SK-N-SH (cell line): ENCODE measurements at regions not wholly inside any gene's neighbourhood (a gene's known extent, or its start where the extent isn't known, plus 50 kb on each side); places are given as distances from the start of the nearest gene placed in this dataset.

Experiments
- EP300 ChIP-seq, 2 experiments: IDR thresholded peaks; 2 replicates each; pipeline versions ENCODE4 v1.4.0 to v1.6.1; 2012; ENCODE audit warnings: borderline replicate concordance in 1 of 2, low read depth in 1 of 2, low read length in 1 of 2
- EZH2phosphoT487 ChIP-seq: fragments of 200-600 bp; sonication (generic); IDR thresholded peaks from 2 replicates; pipeline ENCODE4 v1.6.1; 2017; ENCODE audit warnings: low read depth, mixed run types, mild to moderate bottlenecking, antibody characterized with exemption, moderate library complexity, borderline replicate concordance
- POLR2AphosphoS5 ChIP-seq: IDR thresholded peaks from 2 replicates; pipeline ENCODE4 v1.6.1; 2012; ENCODE audit warnings: low read depth, low read length
- TAF1 ChIP-seq: IDR thresholded peaks from 2 replicates; pipeline ENCODE4 v1.6.1; 2012; ENCODE audit warnings: low read depth, mild to moderate bottlenecking, low read length, moderate library complexity, borderline replicate concordance
- TF ChIP-seq, protein P1 (sequence below): fragments of 200-600 bp; sonication (generic); IDR thresholded peaks from 2 replicates; pipeline ENCODE4 v1.6.1; 2017; ENCODE audit warnings: antibody characterized with exemption, mild to moderate bottlenecking, moderate library complexity
- TF ChIP-seq, protein P2 (sequence below): IDR thresholded peaks from 2 replicates; pipeline ENCODE4 v1.6.1; 2012; ENCODE audit warnings: mild to moderate bottlenecking, low read depth, low read length, moderate library complexity

DNA sequence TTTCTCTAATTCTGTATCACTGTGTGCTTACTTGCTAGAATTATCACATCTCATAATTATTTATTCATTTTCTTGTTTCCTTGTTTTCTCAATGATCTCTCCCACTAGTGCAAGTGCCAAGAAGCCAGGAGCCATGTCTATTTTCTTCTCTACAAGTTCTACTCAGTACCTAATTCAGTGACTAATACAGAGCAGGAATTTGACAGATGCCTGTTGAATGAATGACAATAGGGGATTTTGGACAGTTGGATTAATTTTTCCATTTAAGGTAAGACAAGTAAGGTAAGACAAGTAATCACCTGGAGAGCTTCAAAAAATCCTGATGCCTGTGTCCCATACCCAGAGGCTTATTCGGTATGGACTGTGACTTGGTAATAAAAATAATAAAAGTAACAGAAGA is 81.0 kb downstream of the EDN1 start:
- no peak for TF ChIP-seq EZH2phosphoT487
- TF ChIP-seq, protein P1, sequence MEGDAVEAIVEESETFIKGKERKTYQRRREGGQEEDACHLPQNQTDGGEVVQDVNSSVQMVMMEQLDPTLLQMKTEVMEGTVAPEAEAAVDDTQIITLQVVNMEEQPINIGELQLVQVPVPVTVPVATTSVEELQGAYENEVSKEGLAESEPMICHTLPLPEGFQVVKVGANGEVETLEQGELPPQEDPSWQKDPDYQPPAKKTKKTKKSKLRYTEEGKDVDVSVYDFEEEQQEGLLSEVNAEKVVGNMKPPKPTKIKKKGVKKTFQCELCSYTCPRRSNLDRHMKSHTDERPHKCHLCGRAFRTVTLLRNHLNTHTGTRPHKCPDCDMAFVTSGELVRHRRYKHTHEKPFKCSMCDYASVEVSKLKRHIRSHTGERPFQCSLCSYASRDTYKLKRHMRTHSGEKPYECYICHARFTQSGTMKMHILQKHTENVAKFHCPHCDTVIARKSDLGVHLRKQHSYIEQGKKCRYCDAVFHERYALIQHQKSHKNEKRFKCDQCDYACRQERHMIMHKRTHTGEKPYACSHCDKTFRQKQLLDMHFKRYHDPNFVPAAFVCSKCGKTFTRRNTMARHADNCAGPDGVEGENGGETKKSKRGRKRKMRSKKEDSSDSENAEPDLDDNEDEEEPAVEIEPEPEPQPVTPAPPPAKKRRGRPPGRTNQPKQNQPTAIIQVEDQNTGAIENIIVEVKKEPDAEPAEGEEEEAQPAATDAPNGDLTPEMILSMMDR, result no peak
- no peak for TF ChIP-seq EP300 (IDR thresholded peaks at IDR 0.05; ENCODE audit: borderline replicate concordance in 1 of 2, low read depth in 1 of 2, low read length in 1 of 2)
- TF ChIP-seq TAF1, result no peak
- TF ChIP-seq, protein P2, sequence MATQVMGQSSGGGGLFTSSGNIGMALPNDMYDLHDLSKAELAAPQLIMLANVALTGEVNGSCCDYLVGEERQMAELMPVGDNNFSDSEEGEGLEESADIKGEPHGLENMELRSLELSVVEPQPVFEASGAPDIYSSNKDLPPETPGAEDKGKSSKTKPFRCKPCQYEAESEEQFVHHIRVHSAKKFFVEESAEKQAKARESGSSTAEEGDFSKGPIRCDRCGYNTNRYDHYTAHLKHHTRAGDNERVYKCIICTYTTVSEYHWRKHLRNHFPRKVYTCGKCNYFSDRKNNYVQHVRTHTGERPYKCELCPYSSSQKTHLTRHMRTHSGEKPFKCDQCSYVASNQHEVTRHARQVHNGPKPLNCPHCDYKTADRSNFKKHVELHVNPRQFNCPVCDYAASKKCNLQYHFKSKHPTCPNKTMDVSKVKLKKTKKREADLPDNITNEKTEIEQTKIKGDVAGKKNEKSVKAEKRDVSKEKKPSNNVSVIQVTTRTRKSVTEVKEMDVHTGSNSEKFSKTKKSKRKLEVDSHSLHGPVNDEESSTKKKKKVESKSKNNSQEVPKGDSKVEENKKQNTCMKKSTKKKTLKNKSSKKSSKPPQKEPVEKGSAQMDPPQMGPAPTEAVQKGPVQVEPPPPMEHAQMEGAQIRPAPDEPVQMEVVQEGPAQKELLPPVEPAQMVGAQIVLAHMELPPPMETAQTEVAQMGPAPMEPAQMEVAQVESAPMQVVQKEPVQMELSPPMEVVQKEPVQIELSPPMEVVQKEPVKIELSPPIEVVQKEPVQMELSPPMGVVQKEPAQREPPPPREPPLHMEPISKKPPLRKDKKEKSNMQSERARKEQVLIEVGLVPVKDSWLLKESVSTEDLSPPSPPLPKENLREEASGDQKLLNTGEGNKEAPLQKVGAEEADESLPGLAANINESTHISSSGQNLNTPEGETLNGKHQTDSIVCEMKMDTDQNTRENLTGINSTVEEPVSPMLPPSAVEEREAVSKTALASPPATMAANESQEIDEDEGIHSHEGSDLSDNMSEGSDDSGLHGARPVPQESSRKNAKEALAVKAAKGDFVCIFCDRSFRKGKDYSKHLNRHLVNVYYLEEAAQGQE, result no peak
- no peak for TF ChIP-seq POLR2AphosphoS5
